ENCODE measurements at regions not wholly inside any gene's neighbourhood (a gene's known extent, or its start where the extent isn't known, plus 50 kb on each side); places are given as distances from the start of the nearest gene placed in this dataset.

DNA sequence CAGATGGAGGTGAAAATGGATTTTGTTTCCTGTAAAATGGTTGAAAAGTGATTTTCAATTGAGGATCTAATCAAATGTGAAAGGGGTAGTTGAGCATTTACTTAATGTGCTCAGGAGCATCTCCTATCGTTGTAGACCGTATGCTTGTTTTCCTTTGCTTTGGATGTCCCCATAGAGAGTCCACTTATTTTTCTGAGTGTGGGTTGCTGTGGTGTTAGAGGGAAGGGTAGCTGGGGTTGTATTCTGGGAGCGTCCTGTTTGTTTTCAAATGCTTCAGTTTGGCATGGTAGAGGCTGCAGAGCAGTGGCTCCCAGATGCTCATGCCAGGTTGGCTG, 154.1 kb downstream of the MAT2B start:
- H3K9me2 ChIP-seq (replicated peaks; ENCODE audit: insufficient read depth, low read length): no peaks in the 10 kb centered on the region
- H3F3A ChIP-seq (ENCODE audit: insufficient read depth): no peaks in the 10 kb centered on the region
- no peaks in the 10 kb centered on the region for H3K36me3 ChIP-seq (ENCODE audit: low read length)
- H3K27ac ChIP-seq (ENCODE audit: low read depth, low read length): no peak overlapping the region
- H3K79me2 ChIP-seq (ENCODE audit: insufficient read depth, low read length): no peaks in the 10 kb centered on the region
- no peak overlapping the region for H2AFZ ChIP-seq (ENCODE audit: low read depth, low read length, severe bottlenecking)
- H3K9me3 ChIP-seq (ENCODE audit: insufficient read depth, low read length): no peaks in the 10 kb centered on the region
- H4K20me1 ChIP-seq (ENCODE audit: low read depth, low read length): no peaks in the 10 kb centered on the region
- no peak overlapping the region for H3K9ac ChIP-seq (ENCODE audit: low read length)
- H3K4me3 ChIP-seq (ENCODE audit: insufficient read depth, low read length, poor library complexity, severe bottlenecking): no peak overlapping the region
- TF ChIP-seq, protein P1, sequence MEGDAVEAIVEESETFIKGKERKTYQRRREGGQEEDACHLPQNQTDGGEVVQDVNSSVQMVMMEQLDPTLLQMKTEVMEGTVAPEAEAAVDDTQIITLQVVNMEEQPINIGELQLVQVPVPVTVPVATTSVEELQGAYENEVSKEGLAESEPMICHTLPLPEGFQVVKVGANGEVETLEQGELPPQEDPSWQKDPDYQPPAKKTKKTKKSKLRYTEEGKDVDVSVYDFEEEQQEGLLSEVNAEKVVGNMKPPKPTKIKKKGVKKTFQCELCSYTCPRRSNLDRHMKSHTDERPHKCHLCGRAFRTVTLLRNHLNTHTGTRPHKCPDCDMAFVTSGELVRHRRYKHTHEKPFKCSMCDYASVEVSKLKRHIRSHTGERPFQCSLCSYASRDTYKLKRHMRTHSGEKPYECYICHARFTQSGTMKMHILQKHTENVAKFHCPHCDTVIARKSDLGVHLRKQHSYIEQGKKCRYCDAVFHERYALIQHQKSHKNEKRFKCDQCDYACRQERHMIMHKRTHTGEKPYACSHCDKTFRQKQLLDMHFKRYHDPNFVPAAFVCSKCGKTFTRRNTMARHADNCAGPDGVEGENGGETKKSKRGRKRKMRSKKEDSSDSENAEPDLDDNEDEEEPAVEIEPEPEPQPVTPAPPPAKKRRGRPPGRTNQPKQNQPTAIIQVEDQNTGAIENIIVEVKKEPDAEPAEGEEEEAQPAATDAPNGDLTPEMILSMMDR (IDR thresholded peaks at IDR 0.05; ENCODE audit: insufficient read depth, low read length, poor library complexity, severe bottlenecking): no peak
- TF ChIP-seq EZH2phosphoT487 (conservative IDR thresholded peaks at IDR 0.05; ENCODE audit: low read length): no peak
- no peaks in the 10 kb centered on the region for H3K27me3 ChIP-seq (ENCODE audit: low read length)
- H3K4me2 ChIP-seq (ENCODE audit: low read depth, low read length, poor library complexity, severe bottlenecking): no peak overlapping the region

DNA sequence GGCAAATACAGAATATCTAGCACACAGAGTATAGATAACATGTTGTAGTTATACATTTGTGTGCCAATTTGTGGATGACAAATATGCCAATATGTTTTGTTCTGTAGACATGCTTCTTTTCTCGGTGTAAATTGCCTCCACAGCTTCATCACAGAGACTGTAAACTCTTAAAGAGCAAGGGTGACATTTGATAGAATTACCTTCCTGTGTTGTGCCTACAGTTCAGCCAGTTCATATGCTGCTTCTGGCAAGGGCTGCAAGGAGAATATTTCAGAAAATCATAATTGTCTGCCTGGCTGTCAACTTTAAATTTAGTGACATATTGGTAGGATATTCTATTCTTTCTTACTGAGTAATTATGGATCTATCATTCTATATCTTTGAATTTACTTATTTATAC, 155.1 kb downstream of the MAT2B start:
- Histone ChIP-seq H3K79me2 (ENCODE audit: insufficient read depth, low read length) (no peaks in the 10 kb centered on the region), H3K9me2 (replicated peaks; ENCODE audit: insufficient read depth, low read length) (no peaks in the 10 kb centered on the region), H3K4me2 (ENCODE audit: low read depth, low read length, poor library complexity, severe bottlenecking) (no peak overlapping the region), H3K9me3 (ENCODE audit: insufficient read depth, low read length) (no peaks in the 10 kb centered on the region), H3K27me3 (ENCODE audit: low read length) (no peaks in the 10 kb centered on the region), H3K4me3 (ENCODE audit: insufficient read depth, low read length, poor library complexity, severe bottlenecking) (no peak overlapping the region), H2AFZ (ENCODE audit: low read depth, low read length, severe bottlenecking) (no peak overlapping the region), H3K36me3 (ENCODE audit: low read length) (no peaks in the 10 kb centered on the region), H3K9ac (ENCODE audit: low read length) (no peak overlapping the region), H3K27ac (ENCODE audit: low read depth, low read length) (no peak overlapping the region), H3F3A (ENCODE audit: insufficient read depth) (no peaks in the 10 kb centered on the region), H4K20me1 (ENCODE audit: low read depth, low read length) (no peaks in the 10 kb centered on the region)
- TF ChIP-seq, protein P1 (IDR thresholded peaks at IDR 0.05; ENCODE audit: insufficient read depth, low read length, poor library complexity, severe bottlenecking): no peak
- TF ChIP-seq EZH2phosphoT487 (conservative IDR thresholded peaks at IDR 0.05; ENCODE audit: low read length): no peak

DNA sequence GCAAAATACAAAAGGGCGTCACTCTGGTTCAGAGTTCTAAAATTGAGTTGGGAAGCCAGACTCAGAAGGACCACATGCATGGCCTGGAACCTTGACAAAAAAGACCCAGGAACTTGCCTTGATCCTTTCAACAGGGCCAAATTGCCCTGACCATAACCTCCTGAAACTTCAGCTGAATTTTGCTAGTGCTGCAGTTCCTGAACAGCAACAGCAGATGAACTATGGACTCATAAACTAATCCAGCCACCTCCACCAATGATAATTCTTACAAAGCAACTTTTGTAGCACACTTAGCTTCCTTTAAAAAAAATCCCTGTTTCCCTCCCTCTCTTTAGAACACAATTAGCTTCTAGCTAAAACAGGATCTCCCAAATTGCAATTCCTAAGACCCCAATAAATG, 155.9 kb downstream of the MAT2B start:
- no peak overlapping the region for H3K4me2 ChIP-seq (ENCODE audit: low read depth, low read length, poor library complexity, severe bottlenecking)
- H3K27me3 ChIP-seq (ENCODE audit: low read length): no peaks in the 10 kb centered on the region
- H3K79me2 ChIP-seq (ENCODE audit: insufficient read depth, low read length): no peaks in the 10 kb centered on the region
- H3K9me3 ChIP-seq (ENCODE audit: insufficient read depth, low read length): no peaks in the 10 kb centered on the region
- no peaks in the 10 kb centered on the region for H3K36me3 ChIP-seq (ENCODE audit: low read length)
- no peak overlapping the region for H3K9ac ChIP-seq (ENCODE audit: low read length)
- H2AFZ ChIP-seq (ENCODE audit: low read depth, low read length, severe bottlenecking): no peak overlapping the region
- H3K27ac ChIP-seq (ENCODE audit: low read depth, low read length): no peak overlapping the region
- no peak for TF ChIP-seq EZH2phosphoT487 (conservative IDR thresholded peaks at IDR 0.05; ENCODE audit: low read length)
- H3K9me2 ChIP-seq (replicated peaks; ENCODE audit: insufficient read depth, low read length): no peaks in the 10 kb centered on the region
- H3F3A ChIP-seq (ENCODE audit: insufficient read depth): no peaks in the 10 kb centered on the region
- H3K4me3 ChIP-seq (ENCODE audit: insufficient read depth, low read length, poor library complexity, severe bottlenecking): no peak overlapping the region
- H4K20me1 ChIP-seq (ENCODE audit: low read depth, low read length): no peaks in the 10 kb centered on the region

DNA sequence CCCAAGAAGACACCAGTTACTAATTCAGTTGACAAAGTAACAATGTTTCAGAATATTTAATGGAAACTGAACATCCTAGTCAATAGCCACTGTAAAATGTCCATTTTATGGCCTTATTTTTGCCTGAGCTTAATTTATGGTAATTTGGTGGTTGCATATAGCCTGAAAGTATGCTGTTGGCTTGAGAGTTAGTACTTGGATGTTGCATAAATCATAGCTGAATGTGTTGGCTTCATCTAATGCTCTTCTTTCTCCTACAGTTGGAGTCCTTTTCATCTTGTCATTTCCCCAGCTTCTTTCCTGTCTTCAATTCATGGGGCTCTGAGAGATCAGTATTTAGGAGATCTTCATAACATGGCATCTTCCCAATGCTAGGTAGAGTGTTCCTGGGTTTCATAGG, 164.6 kb downstream of the MAT2B start:
- H3K9me2 ChIP-seq (replicated peaks; ENCODE audit: insufficient read depth, low read length): no peaks in the 10 kb centered on the region
- no peaks in the 10 kb centered on the region for H3K79me2 ChIP-seq (ENCODE audit: insufficient read depth, low read length)
- H3K9ac ChIP-seq (ENCODE audit: low read length): no peak overlapping the region
- no peaks in the 10 kb centered on the region for H3F3A ChIP-seq (ENCODE audit: insufficient read depth)
- H3K27me3 ChIP-seq (ENCODE audit: low read length): no peaks in the 10 kb centered on the region
- H2AFZ ChIP-seq (ENCODE audit: low read depth, low read length, severe bottlenecking): no peak overlapping the region
- no peak overlapping the region for H3K27ac ChIP-seq (ENCODE audit: low read depth, low read length)
- no peak for TF ChIP-seq EZH2phosphoT487 (conservative IDR thresholded peaks at IDR 0.05; ENCODE audit: low read length)
- TF ChIP-seq, protein P1 (IDR thresholded peaks at IDR 0.05; ENCODE audit: insufficient read depth, low read length, poor library complexity, severe bottlenecking): no peak
- H3K4me2 ChIP-seq (ENCODE audit: low read depth, low read length, poor library complexity, severe bottlenecking): no peak overlapping the region
- no peak overlapping the region for H3K4me3 ChIP-seq (ENCODE audit: insufficient read depth, low read length, poor library complexity, severe bottlenecking)
- no peaks in the 10 kb centered on the region for H4K20me1 ChIP-seq (ENCODE audit: low read depth, low read length)
- H3K9me3 ChIP-seq (ENCODE audit: insufficient read depth, low read length): no peaks in the 10 kb centered on the region
- no peaks in the 10 kb centered on the region for H3K36me3 ChIP-seq (ENCODE audit: low read length)

Data from SU-DHL-6 (cell line).